ENCODE measurements at regions not wholly inside any gene's neighbourhood (a gene's known extent, or its start where the extent isn't known, plus 50 kb on each side); places are given as distances from the start of the nearest gene placed in this dataset.

GRCh38 chr2:186255823-186256222, 230.2 kb upstream of the ZC3H15 start (continued):
- no peak for TF ChIP-seq TP53 (CRISPR knock-in tag; IDR thresholded peaks at IDR 0.05)

GRCh38 chr2:186256540-186256939, 229.5 kb upstream of the ZC3H15 start:
- Mint-ChIP-seq H3K4me3 (no peak overlapping the region), H3K9me3 (peaks cover 8% of the 10 kb centered on the region), H3K36me3 (peaks cover 7% of the 10 kb centered on the region), H3K4me1 (peaks cover 24% of the 10 kb centered on the region), H3K27ac (peak overlapping the region; percentile 79), H3K27me3 (ENCODE audit: low read depth) (no peaks in the 10 kb centered on the region)
- ChIA-PET POLR2A (no interaction called here), CTCF (interaction anchor here (0.8 to 1.5 kb wide), 3 partner anchors 198 to 277 kb away, joined by 3 to 4 read pairs (median 4); no protein-coding TSS in a partner anchor)
- TF ChIP-seq CTCF (IDR thresholded peaks at IDR 0.05) (no peak), GRHL2 (CRISPR knock-in tag; IDR thresholded peaks at IDR 0.05; ENCODE audit: insufficient replicate concordance, severe bottlenecking) (no peak), TP53 (CRISPR knock-in tag; IDR thresholded peaks at IDR 0.05) (no peak), ZNF232 (CRISPR knock-in tag; IDR thresholded peaks at IDR 0.05) (no peak)
- DNase-seq (ENCODE audit: low spot score) (no peak), ATAC-seq (peak; percentile 44)

- Mint-ChIP-seq H3K4me3 (no peak overlapping the region), H3K36me3 (peaks cover 11% of the 10 kb centered on the region), H3K4me1 (peaks cover 14% of the 10 kb centered on the region), H3K9me3 (peaks cover 17% of the 10 kb centered on the region), H3K27ac (peak overlapping the region; percentile 24; the same call in 1 of the 2 replicates), H3K27me3 (ENCODE audit: low read depth) (no peaks in the 10 kb centered on the region)
- CTCF ChIA-PET, result interaction anchor here (0.7 kb wide), 1 partner anchor 22 kb away, joined by 4 read pairs; no protein-coding TSS in a partner anchor
- DNase-seq (ENCODE audit: low spot score) (no peak), ATAC-seq (no peak)
- POLR2A ChIA-PET, result interaction anchor here (1.5 kb wide), 1 partner anchor 16 kb away, joined by 4 read pairs; no protein-coding TSS in a partner anchor
- TF ChIP-seq CREB1 (CRISPR knock-in tag; IDR thresholded peaks at IDR 0.05), result no peak
- no peak for TF ChIP-seq HMGXB4 (CRISPR knock-in tag; IDR thresholded peaks at IDR 0.05)
- no peak for TF ChIP-seq RELA (CRISPR knock-in tag; IDR thresholded peaks at IDR 0.05; ENCODE audit: borderline replicate concordance)
- TF ChIP-seq SOX15 (CRISPR knock-in tag; IDR thresholded peaks at IDR 0.05), result no peak
- no peak for TF ChIP-seq CREM (CRISPR knock-in tag; IDR thresholded peaks at IDR 0.05)
- no peak for TF ChIP-seq ZSCAN18 (CRISPR knock-in tag; IDR thresholded peaks at IDR 0.05)
- no peak for TF ChIP-seq TCF7 (CRISPR knock-in tag; IDR thresholded peaks at IDR 0.05; ENCODE audit: low read depth)
- no peak for TF ChIP-seq GABPB1 (CRISPR knock-in tag; IDR thresholded peaks at IDR 0.05)
- no peak for TF ChIP-seq ZNF138 (CRISPR knock-in tag; conservative IDR thresholded peaks at IDR 0.05)
- no peak for TF ChIP-seq JUN (CRISPR knock-in tag; IDR thresholded peaks at IDR 0.05)
These were observed 222.3 kb upstream of the ZC3H15 start for GRCh38 chr2:186263673-186264250.

- peaks cover 21% of the 10 kb centered on the region for H3K36me3 Mint-ChIP-seq
- TF ChIP-seq E2F5 (CRISPR knock-in tag; IDR thresholded peaks at IDR 0.05), result no peak
- no peak for TF ChIP-seq MYBL2 (CRISPR knock-in tag; IDR thresholded peaks at IDR 0.05)
- no peak for TF ChIP-seq USF1 (CRISPR knock-in tag; IDR thresholded peaks at IDR 0.05)
- no peak for TF ChIP-seq PRRX2 (CRISPR knock-in tag; IDR thresholded peaks at IDR 0.05)
- TF ChIP-seq NFATC4 (CRISPR knock-in tag; IDR thresholded peaks at IDR 0.05), result no peak
- TF ChIP-seq ZNF423 (CRISPR knock-in tag; IDR thresholded peaks at IDR 0.05), result no peak
- TF ChIP-seq SMAD4 (CRISPR knock-in tag; IDR thresholded peaks at IDR 0.05), result no peak
- TF ChIP-seq CBFB (CRISPR knock-in tag; IDR thresholded peaks at IDR 0.05; ENCODE audit: low read depth), result no peak
- no peak for TF ChIP-seq KAT7 (CRISPR knock-in tag; IDR thresholded peaks at IDR 0.05; ENCODE audit: borderline replicate concordance)
- no peak for TF ChIP-seq E2F1 (CRISPR knock-in tag; IDR thresholded peaks at IDR 0.05)
- no peak for TF ChIP-seq FOXK1 (CRISPR knock-in tag; IDR thresholded peaks at IDR 0.05)
These were observed 216.5 kb upstream of the ZC3H15 start for GRCh38 chr2:186269536-186269935.

More at GRCh38 chr2:186269536-186269935, 216.5 kb upstream of the ZC3H15 start:
- peaks cover 3% of the 10 kb centered on the region; the same call in 1 of the 2 replicates for H3K4me1 Mint-ChIP-seq
- ATAC-seq, result no peak
- H3K9me3 Mint-ChIP-seq, result peaks cover 29% of the 10 kb centered on the region
- no peak overlapping the region for H3K4me3 Mint-ChIP-seq
- H3K27ac Mint-ChIP-seq, result no peak overlapping the region
- no peaks in the 10 kb centered on the region for H3K27me3 Mint-ChIP-seq (ENCODE audit: low read depth)
- ChIA-PET CTCF (no interaction called here), POLR2A (no interaction called here)
- DNase-seq (ENCODE audit: low spot score), result no peak

All from WTC11 (cell line).